Activated naive CD8-positive, alpha-beta T cell treated with anti-CD3 and anti-CD28 coated beads, Interleukin-2, amount 50 U/mL, for 16 hours (primary cell): ENCODE measurements at regions not wholly inside any gene's neighbourhood (a gene's known extent, or its start where the extent isn't known, plus 50 kb on each side); places are given as distances from the start of the nearest gene placed in this dataset.

ENCODE experiments used
- DNase-seq: peaks from one replicate; pipeline ENCODE4 v3.0.0-alpha.2; 2020; ENCODE audit warnings: low read depth, low spot score

DNA sequence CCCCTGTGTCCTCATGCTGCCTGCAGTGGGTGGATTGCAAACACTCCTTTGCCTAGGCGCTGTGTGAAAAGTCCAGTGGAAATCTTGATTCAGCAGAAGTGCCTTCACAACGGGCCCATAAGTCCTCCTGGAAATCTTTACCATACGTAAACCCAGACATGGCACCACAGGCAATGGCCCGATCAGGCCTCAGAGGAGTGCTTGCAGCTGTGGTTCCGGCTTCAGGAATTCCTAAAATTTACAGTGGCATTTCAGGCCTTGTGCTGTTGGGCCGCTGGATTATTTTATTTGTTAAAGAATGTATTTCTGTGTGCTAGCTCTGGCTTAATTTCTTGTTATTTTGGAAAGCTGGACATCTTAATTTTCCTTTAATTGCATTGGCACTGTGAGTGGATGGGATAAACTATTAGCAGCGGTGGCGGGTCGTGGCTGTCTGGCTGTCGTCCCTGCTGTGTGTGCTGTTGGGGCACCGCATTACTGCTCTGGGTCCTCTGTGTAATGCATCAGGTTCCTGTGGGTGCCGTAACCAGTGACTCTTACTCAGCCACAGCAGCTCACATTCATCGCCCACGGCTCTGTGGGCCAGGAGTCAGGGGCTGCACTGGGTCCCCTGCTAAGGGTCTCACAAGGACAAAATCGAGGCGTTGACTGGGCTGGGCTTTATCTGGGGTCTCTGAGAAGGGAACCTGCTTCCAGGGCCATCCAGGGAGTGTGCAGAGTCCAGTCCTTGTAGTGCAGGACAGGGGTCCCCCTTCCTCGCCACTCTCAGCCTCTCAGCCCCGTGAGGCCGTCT, 73.1 kb downstream of the RTP5 start:
- DNase-seq = no peak

DNA sequence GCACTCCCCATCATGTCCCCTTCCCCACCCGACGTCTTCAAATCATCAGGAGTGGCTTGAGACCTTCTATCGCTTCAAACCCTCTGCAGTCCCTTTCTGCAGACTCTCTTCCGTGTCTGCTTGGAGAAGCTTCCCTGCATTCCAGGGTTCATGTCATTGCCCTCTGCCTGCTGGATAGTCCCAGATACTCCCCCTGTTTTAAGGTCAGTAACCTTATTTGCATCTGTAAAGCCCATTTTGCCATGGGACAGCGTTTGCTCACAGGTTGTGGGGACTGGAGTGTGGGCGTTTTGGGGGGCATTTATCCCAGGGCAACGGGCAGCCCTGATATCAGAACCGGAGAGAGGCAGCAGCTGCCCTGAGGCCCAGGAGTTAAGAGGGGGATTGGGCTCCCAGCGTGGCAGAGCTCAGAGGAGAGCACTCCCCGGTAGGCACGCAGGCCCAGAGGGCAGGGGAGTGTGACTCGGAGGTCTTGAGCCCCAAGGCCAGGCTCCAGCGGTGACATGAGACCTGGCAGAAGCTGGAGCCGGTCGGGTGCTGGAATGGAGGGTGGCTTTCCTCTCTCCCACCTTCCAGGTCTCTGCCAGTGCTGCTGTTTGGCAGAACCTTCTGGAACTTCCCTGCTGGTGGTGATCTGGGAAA, 73.8 kb downstream of the RTP5 start:
- no peak for DNase-seq

DNA sequence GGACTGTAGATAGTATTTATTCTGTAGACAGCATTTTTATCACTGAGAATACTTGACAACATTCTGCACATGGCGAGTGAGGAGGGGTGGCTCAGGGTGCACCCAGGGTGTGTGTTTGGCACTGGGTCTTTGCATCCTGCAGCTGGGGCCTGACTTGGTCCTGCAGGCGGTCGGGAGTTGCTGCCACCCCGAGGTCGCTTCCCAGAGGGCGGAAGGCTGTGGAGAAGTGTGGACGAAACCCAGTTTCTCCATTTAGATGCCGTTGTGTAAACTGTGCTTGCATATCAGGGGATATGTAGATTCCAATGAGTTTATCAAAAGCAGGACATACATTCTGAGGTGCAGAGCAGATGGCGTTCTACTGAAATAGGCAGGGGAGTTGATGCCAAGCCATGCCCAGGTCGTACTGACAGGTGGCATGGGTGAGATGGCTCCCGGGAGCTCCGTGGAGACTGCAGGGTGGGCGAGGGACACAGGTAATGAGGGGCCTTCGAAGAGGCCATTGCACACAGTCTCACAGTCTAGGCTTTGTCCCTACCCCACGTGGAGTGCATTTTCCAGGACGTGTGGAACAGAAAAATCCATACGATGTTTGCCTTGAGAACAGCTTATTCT, 74.5 kb downstream of the RTP5 start:
- no peak for DNase-seq

DNA sequence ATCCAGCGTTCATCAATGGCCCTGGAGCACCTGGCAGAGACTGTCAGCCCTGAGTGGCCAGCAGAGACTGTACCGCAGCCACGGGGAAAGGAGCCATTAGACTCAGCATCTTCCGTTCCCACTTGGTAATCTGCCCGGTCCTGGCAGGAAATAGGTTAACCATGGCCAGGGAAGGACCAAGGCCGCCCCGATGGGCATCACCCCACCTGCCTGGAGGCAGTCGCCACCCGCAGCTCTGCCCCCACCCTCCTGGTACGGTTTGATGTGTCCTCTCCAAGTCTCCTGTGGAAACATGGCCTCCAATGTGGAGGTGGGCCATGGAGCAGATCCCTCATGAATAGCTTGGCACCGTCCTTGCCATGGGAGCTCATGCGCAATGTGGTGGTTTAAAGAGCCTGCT, 75.3 kb downstream of the RTP5 start:
- DNase-seq = no peak

DNA sequence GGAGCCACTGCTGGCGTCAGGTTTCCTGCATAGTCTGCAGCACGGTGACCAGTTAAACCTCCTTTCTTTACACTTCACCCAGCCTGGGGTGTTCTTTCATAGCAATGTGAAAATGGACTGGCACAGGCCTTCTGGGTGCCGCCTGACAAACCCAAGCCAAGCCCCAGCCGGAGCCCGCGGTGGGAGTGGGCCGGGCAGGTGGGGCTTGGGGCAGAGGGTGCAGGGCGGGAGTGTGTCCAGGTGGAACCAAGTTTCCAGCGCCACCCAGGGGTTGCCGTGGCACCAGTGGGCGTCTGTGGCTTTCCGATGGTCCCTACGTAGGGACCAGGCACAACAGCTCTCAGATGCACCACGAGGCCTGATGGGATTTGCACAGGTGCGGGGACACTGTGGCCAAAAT, 75.8 kb downstream of the RTP5 start:
- DNase-seq = no peak

DNA sequence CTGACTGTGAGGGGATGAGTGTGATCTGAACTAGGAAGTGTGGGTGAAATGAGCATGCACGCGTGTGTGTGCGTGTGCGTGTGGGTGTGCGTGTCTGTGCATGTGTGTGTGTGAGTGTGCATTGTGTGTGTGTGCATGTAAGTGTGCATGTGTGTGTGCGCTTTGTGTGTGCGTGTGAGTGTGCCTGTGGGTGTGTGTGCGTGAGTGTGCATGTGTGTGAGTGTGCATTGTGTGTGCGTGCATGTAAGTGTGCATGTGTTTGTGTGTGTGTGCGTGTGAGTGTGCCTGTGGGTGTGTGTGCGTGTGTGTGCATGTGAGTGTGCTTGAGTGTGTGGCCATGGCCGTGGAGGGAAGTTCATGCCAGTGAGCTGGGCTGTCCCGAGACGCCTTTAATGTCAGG, 76.3 kb downstream of the RTP5 start:
- no peak for DNase-seq

DNA sequence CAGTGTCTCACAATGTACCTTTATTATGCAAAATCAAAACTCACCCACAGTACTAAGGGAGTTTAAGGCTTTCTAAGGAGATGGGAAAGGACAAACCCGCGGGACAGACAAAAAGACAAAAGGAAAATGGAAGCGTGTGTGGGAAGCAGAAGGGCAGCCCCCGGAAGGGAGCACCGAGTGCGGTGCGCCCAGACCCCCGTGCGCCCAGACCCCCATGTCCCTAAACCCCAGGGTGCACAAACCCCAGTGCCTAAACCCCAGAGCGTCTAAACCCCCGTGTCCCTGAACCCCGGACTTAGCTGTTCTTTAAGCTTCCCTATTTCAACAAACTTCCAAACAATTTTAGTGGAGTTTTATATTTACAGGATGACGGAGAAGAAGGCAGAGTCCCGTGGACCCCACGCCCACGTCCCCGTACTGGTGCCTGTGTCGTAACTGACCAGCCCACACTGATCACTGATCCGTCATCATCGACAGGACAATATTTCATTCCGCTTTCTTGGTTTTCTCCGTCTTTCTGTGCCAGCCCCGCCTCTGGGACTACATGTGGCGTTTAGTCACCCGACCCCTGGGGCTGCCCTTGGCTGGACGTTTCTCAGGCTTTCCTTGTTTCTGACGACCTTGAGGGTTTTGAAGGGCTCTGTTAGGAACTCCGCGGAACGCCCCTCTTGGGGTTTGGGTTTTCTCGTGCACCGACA, 76.9 kb downstream of the RTP5 start:
- DNase-seq = no peak

DNA sequence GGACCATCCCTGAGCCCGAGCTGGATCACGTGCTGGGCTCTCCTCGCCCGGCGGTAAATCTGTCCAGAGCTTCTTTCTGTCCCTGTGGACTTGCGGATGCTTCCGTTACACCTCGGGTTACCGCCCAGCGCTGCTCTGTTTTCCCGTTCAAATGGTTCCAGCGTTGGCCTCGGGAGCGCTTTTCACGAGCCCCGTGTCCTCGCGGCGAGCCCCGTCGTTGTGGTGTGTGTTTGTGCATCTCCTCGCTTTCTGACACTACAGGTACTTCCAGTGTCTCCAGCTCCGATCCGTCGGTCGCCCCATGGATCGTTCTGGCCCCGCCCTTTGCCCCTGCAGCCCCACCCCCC, 77.4 kb downstream of the RTP5 start:
- no peak for DNase-seq

DNA sequence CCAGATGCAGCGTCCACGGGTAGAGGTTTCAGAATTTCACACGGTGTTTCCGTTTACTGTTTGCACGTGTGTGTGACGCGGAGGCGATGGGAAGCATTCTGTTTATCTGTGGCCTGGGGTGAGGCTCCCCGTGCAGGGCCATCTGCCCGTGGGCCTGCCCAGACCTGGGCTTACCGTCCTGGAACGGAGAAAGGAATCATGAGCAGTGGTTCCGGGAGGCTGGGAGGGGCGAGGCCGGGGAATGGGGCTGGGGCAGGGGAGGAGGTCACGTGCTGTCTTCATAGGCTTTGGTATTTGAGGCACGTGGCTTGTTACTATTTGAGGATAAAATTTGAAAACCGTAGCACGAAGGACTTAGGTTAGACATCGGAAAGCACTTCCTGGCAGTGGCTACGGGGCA, 77.9 kb downstream of the RTP5 start:
- DNase-seq = no peak

DNA sequence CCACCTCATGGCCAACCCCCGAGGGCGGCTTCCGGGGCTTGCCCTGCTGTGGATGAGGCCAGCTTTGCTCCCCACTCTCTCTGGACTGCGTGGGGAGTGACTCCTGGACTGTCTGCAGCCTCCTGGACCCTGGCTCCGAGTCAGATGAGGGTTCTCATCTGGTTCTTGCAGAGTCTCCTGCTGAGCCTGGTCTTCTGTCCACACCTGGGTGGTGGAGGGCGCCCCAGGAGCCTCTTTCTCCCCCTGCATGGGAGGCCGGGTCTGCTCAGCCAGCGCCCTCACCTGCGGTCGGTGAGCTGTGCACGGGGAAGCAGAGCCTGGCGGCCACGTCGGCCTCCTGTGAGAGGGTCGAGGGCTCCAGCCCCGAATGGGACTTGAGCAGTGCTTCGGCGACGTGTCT, 78.3 kb downstream of the RTP5 start:
- no peak for DNase-seq

DNA sequence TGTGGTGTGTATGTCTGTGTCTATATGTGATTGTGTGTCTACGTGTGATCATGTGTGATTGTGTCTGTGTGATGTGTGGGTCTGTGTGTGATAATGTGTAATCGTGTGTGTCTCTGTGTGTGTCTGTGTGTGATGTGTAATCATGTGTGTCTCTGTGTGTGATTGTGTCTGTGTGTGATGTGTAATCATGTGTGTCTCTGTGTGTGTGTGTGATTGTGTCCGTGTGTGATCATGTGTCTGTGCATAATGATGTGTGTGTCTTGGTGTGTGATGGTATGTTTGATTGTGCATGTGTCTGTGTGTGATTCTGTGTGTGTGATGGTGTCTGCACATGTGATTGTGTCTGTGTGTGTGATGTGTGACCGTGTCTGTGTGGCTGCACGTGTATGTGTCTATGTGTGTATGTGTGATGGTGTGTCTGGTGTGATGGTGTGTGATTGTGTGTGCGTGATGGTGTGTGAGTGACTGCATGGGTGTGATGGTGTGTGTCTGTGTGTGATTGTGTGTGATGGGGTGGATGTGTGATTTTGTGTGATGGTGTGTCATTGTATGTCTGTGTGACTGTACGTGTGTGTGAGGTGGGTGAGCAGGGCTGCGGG, 78.9 kb downstream of the RTP5 start:
- no peak for DNase-seq

DNA sequence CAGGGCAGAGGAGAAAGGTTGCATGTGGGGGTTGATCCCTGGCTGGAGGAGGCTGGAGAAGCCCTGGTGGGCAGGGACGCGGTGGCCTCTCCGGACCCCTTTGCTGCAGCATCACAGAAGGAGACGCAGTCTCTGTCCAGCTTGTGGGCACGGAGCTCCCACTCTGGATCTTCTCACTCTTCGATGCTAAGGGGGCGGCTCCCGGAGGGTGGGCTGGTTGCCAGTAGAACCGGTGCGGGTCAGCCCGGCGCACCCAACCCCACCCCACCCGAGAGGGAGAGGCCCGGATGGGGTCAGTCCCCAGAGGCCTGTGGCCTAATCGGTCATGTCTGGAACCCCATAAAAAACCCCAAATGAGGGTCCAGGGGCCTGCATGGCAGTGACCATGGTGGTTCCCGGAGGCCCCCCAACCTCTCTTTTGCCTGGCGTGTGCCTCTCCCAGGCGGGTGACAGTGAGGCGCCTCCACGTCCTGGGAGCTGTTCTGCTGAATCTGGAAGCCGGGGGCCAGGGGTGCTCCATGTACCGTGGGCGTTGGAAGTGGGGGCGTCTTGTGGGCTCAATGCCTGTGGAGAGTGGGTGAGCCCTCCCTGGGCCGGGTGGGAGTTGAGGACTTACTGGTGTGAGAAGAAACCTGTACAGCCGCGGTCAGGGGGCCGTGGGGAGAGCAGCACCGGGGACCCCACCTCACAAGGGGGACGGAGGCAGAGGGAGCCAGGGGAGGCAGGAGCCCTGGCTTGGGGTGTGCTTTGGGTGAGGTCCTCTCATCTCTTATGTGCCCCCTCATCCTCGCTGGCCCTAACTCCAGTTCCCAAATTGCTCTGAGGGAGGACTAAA, 79.6 kb downstream of the RTP5 start:
- DNase-seq = no peak

DNA sequence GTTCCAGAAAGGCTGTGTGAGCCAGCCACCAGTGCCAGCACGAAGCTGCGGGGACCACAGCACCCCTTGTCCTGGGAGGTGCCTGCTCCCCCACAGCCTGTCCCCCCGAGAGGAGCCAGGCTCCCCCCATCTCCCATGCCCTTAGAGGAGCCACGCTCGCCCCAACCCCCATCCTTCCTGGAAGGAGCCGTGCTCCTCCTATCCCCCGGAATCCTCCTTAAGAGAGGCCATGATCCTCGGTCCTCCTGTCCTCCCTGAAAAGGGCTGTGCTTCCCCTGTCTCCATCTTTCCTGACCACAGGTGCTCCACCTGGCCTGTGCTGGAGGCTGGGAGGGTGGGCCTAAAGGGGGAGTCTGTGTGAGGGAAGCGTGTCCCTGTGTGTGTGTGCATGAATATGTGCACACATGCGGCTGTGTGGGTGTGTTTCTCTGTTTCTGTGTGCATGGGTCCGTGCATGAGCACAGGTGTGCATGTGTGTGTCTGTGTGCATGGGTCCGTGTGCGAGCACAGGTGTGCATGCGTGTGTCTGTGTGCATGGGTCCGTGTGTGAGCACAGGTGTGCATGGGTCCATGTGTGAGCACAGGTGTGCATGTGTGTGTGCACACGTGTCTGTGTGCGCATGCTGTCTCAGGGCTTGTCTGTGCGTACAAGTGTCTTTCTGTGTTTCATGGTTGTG, 80.3 kb downstream of the RTP5 start:
- no peak for DNase-seq

DNA sequence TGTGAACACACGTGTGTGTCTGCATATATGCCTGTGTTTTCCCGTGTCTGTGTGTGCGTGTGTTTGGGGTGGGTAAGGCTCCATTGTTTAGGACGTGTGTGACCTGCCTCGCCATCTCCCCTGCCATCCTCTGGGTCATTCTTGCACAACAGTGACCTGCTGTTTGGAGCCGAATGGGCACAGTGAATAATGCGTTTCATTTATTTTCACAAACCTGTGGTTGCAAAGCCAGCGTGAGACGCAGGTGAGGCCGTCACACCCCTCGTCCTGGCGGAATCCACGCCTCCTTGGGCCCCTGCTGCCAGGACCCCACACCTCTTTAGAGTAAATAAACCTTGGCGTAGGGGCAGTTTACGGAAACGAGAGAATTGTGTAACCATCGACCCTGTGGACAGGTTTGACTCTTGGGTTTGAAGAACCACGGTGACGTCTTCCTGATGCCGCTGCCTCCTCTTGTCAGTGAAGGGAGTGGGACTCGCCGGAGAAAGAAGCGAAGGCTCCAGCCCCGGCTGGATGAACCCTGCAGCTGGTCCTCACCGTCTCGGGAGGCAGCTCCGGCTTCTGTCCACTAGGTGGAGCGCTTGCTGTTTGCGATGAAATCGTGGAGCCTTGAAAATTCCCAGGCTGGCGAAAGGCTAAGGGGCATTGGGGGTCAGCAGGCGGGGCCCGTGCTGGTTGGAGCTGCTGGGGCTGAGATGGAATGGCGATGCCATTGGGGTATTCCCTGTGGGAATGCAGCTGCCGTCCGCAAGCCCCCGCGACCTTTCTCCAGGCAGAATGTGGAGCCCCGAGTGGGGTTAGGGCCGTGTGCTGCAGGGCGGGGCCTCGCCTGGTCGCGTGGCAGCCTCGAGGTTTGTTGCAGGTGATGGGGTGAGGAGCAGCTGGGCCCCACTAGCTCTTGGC, 81.1 kb downstream of the RTP5 start:
- DNase-seq = peak; percentile 14

DNA sequence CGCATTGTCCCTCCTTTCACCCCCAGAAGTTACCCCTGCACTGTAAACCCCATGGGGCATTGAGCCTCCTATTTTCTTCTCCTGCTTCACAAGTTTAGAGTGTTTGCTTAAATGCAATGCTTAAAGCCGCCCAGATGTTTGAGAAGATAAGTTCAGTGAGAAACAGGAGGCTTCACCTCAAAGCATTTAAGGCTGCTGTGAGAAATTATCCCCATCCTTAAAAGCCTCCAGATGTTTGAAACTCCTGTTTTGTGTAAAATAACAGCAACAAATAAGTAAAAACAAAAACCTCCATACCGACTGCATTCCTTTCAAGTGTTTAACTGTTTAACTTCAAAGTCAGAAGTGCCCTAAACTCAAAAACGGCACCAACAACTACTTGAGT, 81.8 kb downstream of the RTP5 start:
- DNase-seq = no peak

DNA sequence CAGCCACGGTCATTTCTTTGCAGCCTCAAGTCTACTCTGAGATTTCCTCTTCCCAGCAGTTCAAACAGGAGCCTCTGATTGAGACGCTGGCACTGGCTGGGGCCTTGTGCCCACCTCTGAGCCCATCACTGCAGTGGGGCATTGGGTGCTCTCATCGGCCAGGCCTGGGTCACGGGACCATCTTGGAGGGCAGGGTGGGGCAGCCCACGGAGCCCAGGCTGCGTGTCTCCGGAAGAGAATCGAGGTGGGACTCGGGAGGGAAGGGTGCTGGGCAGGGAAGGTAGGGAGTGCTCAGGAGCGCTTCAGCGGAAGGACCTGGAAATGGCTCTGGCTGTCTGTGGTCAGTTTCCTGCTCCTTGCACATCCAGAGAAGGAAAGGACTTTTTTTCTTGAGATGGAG, 82.4 kb downstream of the RTP5 start:
- no peak for DNase-seq

DNA sequence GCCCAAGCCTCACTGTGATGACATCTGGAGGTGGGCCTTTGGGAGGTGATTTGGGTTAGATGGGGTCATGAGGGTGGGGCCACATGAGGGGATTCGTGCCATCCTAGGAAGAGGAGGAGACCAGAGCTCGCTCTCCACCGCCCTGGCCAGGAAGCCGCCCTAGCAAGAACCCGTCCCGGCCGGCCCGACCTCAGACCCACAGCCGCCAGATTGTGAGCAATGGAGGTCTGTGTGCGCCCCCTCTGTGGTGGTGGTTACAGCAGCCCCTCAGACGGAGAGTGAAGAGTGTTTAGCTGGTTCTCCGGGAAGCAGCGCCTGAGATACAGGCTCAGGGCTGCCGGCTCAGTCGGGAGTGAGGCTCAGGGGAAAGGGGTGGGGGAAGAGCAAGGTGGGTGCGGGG, 83.3 kb downstream of the RTP5 start:
- DNase-seq = no peak

DNA sequence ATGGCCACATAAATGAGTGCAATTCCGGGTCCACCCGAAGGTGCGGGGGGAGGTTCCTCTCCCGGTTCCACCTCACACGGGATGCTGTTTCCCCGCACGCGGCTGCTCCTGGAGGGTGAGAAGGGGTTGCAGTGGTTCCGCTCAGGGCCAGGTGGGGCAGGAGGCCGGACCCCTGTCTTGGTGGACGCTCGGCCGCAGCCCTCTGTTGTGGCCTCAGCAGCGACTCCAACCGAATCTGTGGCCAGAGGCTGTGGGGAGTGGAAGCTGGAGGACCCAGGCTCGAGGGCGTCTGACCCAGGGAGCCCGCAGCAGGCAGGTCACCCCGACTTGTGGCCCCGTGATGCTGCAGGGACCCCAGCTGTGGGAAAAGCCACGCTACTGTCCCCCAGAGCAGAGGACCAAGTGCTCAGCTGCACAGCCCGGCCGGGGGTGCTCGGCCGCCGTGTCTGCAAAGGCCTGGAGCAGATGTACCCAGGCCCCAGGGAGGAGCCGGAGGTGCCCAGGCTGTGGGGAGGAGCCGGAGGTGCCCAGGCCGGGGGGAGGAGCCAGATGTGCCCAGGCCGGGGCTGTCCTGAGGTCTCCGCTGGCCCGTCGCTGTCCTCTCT, 83.9 kb downstream of the RTP5 start:
- no peak for DNase-seq

DNA sequence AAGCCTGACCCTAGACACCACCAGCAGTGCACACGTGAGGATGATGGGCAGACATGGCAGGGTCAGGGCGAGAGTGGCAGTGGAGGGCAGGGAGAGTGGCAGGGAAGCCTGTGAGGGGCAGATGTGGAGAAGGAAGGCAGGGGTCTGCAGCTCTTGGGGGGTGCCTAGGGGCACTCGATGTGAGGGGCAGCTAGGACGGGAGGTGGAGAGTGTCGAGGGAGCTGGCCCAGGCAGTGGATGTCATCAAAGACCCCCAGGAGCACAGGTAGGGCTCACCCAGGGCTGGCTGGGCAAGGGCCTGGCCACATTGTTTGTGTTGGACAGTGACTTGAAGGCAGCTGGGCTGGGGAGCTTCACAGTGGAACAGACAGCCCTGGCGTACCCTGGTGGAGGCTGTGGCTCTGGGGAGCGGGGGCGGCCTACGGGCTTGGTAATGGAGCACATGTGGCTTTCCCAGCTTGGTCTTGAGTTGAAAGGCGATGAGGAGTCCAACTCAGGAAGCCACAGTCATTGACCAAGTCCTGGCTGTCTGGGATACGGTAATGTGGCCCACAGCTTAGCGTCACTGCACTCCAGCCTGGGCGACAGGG, 87.1 kb downstream of the RTP5 start:
- no peak for DNase-seq
